ENCODE measurements at regions not wholly inside any gene's neighbourhood (a gene's known extent, or its start where the extent isn't known, plus 50 kb on each side); places are given as distances from the start of the nearest gene placed in this dataset.

GRCh38 chr2:65582364-65582763 lies 150.0 kb upstream of the SPRED2 start:
- H3K4me3 ChIP-seq (ENCODE audit: low read depth, low read length) = no peak overlapping the region
- TF ChIP-seq MYC (IDR thresholded peaks at IDR 0.05; ENCODE audit: low read depth, low read length) = no peak
- no peak for DNase-seq (ENCODE audit: low read depth)

GRCh38 chr2:65580824-65581223 lies 148.4 kb upstream of the SPRED2 start:
- DNase-seq (ENCODE audit: low read depth) = no peak
- no peak for TF ChIP-seq POLR2A (IDR thresholded peaks at IDR 0.05; ENCODE audit: extremely low read depth, insufficient read length)
- TF ChIP-seq, protein P1, sequence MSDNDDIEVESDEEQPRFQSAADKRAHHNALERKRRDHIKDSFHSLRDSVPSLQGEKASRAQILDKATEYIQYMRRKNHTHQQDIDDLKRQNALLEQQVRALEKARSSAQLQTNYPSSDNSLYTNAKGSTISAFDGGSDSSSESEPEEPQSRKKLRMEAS (IDR thresholded peaks at IDR 0.05; ENCODE audit: low read depth, low read length) = no peak
- TF ChIP-seq MYC (IDR thresholded peaks at IDR 0.05; ENCODE audit: low read depth, low read length) = no peak
- TF ChIP-seq, protein P2, sequence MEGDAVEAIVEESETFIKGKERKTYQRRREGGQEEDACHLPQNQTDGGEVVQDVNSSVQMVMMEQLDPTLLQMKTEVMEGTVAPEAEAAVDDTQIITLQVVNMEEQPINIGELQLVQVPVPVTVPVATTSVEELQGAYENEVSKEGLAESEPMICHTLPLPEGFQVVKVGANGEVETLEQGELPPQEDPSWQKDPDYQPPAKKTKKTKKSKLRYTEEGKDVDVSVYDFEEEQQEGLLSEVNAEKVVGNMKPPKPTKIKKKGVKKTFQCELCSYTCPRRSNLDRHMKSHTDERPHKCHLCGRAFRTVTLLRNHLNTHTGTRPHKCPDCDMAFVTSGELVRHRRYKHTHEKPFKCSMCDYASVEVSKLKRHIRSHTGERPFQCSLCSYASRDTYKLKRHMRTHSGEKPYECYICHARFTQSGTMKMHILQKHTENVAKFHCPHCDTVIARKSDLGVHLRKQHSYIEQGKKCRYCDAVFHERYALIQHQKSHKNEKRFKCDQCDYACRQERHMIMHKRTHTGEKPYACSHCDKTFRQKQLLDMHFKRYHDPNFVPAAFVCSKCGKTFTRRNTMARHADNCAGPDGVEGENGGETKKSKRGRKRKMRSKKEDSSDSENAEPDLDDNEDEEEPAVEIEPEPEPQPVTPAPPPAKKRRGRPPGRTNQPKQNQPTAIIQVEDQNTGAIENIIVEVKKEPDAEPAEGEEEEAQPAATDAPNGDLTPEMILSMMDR (IDR thresholded peaks at IDR 0.05; ENCODE audit: low read depth, low read length) = no peak
- no peak overlapping the region for H3K4me3 ChIP-seq (ENCODE audit: low read depth, low read length)

DNA sequence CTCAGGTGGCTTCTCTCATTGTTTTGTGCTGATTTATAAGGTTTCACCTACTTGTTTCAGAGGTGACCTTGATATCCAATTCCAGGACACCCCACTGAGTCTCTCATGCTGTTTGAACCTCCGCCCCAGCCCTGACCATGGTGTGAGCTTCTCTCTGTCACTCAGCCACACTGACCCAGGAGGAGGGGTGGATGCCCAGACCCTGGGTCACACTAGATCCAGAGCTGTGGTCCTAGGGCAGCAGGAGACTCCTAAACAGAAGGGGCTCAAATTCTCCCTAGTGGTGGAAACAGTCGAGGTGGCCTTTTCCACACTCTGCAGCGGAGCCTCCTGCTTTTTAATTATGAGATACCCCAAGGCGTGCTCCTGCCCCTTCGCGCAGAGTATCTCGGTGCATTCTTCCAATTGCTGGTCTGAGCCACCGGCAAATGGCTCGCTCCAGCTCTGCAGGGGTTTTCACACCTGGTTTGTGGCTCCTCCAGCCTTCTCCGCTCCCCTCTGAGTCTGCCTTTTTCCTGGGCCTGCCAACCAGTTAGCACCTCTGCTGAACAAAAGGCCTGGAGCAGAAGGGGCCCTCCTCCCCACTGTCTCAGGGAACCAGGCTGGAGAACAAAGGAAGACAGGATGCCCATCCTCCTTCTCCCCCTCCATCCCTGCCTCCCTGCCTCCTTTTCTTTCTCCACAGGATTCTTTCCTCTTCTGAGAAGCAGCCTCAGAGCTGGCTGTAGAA lies 147.3 kb upstream of the SPRED2 start:
- DNase-seq (ENCODE audit: low read depth) = no peak
- TF ChIP-seq MYC (IDR thresholded peaks at IDR 0.05; ENCODE audit: low read depth, low read length) (no peak), POLR2A (IDR thresholded peaks at IDR 0.05; ENCODE audit: extremely low read depth, insufficient read length) (no peak)
- TF ChIP-seq, protein P1 (IDR thresholded peaks at IDR 0.05; ENCODE audit: low read depth, low read length) = no peak
- TF ChIP-seq, protein P2 (IDR thresholded peaks at IDR 0.05; ENCODE audit: low read depth, low read length) = no peak

DNA sequence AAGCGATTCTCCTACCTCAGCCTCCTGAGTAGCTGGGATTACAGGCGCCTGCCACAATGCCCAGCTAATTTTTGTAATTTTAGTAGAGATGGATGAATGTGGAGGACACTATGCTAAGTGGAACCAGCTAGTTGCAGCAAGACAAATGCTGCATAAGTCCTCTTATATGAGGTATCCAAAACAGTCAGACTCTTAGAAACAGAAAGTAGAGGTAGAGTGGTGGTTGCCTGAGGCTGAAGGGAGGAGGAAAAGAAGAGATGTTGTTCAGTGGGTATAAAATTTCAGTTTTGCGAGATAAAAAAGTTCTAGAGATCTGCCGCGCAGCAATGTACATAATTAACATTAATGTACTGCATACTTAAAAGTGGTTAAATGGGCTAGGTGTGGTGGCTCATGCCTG lies 145.3 kb upstream of the SPRED2 start:
- H3K4me3 ChIP-seq (ENCODE audit: low read depth, low read length) = no peak overlapping the region
- no peak for DNase-seq (ENCODE audit: low read depth)
- no peak for TF ChIP-seq MYC (IDR thresholded peaks at IDR 0.05; ENCODE audit: low read depth, low read length)
- TF ChIP-seq, protein P1 (IDR thresholded peaks at IDR 0.05; ENCODE audit: low read depth, low read length) = no peak
- TF ChIP-seq, protein P2 (IDR thresholded peaks at IDR 0.05; ENCODE audit: low read depth, low read length) = no peak

More for the DNA sequence above, 147.3 kb upstream of the SPRED2 start:
- no peak overlapping the region for H3K4me3 ChIP-seq (ENCODE audit: low read depth, low read length)

DNA sequence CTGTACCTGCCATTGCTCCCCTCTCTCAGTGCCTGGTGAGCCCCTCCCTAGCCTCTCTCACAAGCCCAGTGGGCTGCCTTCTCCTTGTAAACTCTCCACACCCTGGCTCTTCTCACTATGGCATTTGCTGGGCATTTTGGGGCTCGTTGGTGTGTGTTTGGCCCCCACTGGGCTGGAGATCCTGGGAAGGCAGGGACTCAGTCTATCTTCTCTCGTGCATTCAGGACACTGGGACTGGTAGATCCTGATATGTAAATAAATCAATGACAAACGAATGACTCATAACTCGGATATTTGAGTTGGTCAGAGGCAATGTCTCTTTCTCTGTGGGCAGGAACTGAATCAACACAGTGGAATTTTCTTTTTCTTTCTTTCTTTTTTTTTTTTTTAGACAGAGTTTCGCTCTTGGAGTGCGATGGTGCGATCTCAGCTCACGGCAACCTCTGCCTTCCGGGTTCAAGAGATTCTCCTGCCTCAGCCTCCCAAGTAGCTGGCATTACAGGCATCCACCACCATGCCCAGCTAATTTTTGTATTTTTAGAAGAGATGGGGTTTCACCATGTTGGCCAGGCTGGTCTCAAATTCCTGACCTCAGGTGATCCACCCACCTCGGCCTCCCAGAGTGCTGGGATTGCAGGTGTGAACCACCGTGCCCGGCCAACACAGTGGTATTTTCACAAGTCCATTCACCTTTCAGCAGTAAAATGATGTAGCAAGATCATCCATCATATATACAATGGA lies 144.6 kb upstream of the SPRED2 start:
- no peak for DNase-seq (ENCODE audit: low read depth)
- TF ChIP-seq MYC (IDR thresholded peaks at IDR 0.05; ENCODE audit: low read depth, low read length) (no peak), POLR2A (IDR thresholded peaks at IDR 0.05; ENCODE audit: extremely low read depth, insufficient read length) (no peak)
- TF ChIP-seq, protein P1 (IDR thresholded peaks at IDR 0.05; ENCODE audit: low read depth, low read length) = no peak
- TF ChIP-seq, protein P2 (IDR thresholded peaks at IDR 0.05; ENCODE audit: low read depth, low read length) = no peak
- no peak overlapping the region for H3K4me3 ChIP-seq (ENCODE audit: low read depth, low read length)

DNA sequence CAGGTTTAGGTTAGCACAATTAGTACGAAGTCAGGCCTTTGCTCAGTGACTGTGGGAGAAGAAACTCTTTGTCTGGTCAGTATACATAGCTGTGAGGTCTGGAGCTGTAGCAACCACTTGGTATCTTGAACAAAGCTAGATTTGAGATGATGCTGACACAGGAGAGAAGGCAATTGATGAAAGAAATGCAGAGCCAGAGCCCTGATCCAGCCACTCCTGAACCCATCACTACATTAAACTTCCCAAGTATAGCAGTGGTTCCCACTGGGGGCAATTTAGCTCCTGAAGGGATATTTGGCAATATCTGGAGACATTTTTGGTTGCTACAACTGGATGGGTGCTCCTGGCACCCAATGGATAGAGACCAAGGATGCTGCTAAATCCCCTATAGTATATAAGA lies 143.9 kb upstream of the SPRED2 start:
- no peak overlapping the region for H3K4me3 ChIP-seq (ENCODE audit: low read depth, low read length)
- TF ChIP-seq POLR2A (IDR thresholded peaks at IDR 0.05; ENCODE audit: extremely low read depth, insufficient read length) (no peak), MYC (IDR thresholded peaks at IDR 0.05; ENCODE audit: low read depth, low read length) (no peak)
- TF ChIP-seq, protein P1 (IDR thresholded peaks at IDR 0.05; ENCODE audit: low read depth, low read length) = no peak
- TF ChIP-seq, protein P2 (IDR thresholded peaks at IDR 0.05; ENCODE audit: low read depth, low read length) = no peak
- DNase-seq (ENCODE audit: low read depth) = no peak

Measured in NB4 (cell line).